Lung (tissue), 11 donors: ENCODE measurements at regions not wholly inside any gene's neighbourhood (a gene's known extent, or its start where the extent isn't known, plus 50 kb on each side); places are given as distances from the start of the nearest gene placed in this dataset.

ENCODE experiments used
- ATAC-seq: fragments of 200-7000 bp; cut with Tn5 transposase; one replicate; pipeline ENCODE4 v1.9.1; 2020; ENCODE audit warnings: moderate number of reproducible peaks; ENCODE audit not compliant: insufficient read depth, low FRiP score
- DNase-seq, 3 donors: peaks; one replicate each; pipeline ENCODE4 v3.0.0-alpha.2; 2013 to 2017
- H3K27ac ChIP-seq, 2 donors: one replicate each; pipeline ENCODE4 v1.5.1; 2013; ENCODE audit warnings: mild to moderate bottlenecking in 2 of 2, moderate library complexity in 2 of 2, control low read depth in 1 of 2, inconsistent platforms in 1 of 2, low read depth in 1 of 2, low read length in 1 of 2
- H3K27me3 ChIP-seq, 3 donors: one replicate each; pipeline ENCODE4 v1.5.1; 2013; ENCODE audit warnings: low read length in 2 of 3; ENCODE audit not compliant: control insufficient read depth in 3 of 3, insufficient read depth in 3 of 3
- H3K36me3 ChIP-seq, 4 donors: one replicate each; pipeline ENCODE4 v1.5.1; 2013; ENCODE audit warnings: low read length in 4 of 4, mild to moderate bottlenecking in 1 of 4, moderate library complexity in 1 of 4; ENCODE audit not compliant: control insufficient read depth in 4 of 4, insufficient read depth in 4 of 4
- H3K4me1 ChIP-seq, 5 donors: one replicate each; pipeline ENCODE4 v1.5.1; 2013; ENCODE audit warnings: low read length in 5 of 5, mild to moderate bottlenecking in 2 of 5, moderate library complexity in 1 of 5; ENCODE audit not compliant: control insufficient read depth in 5 of 5, insufficient read depth in 5 of 5
- H3K4me3 ChIP-seq: one replicate; pipeline ENCODE4 v1.5.1; 2013; ENCODE audit warnings: mild to moderate bottlenecking, control low read depth, moderate library complexity
- H3K9ac ChIP-seq, 2 donors: one replicate each; pipeline ENCODE4 v1.5.1; 2013; ENCODE audit warnings: low read length in 2 of 2, control low read depth in 1 of 2; ENCODE audit not compliant: insufficient read depth in 1 of 2
- H3K9me3 ChIP-seq, 4 donors: one replicate each; pipeline ENCODE4 v1.5.1; 2013; ENCODE audit warnings: low read length in 3 of 4, mild to moderate bottlenecking in 1 of 4, moderate library complexity in 1 of 4; ENCODE audit not compliant: control insufficient read depth in 4 of 4, insufficient read depth in 3 of 4
- CTCF ChIP-seq: IDR thresholded peaks from 2 replicates; pipeline ENCODE4 v1.5.1; 2012; ENCODE audit warnings: mild to moderate bottlenecking; ENCODE audit errors: control extremely low read depth, extremely low read depth
- whole genome bisulfite sequencing, 2 donors: extraction: QIAGEN DNeasy Blood & Tissue Kit; methylation state at CpG; one replicate each; pipeline ENCODE4 v1.1.7; 2013; 5-methylcytosine and 5-hydroxymethylcytosine counted together
- donor health status: control.
- donor health status: control.
- donor health status: Bipolar disorder and iron deficiency.
- donor health status: healthy.
- donor health status: DM: yes; HTN: yes; CAD: no.

- Histone ChIP-seq H3K27me3 (peaks cover 0 to 4% (median 0%) of the 10 kb centered on the region in 3 donors), H3K9ac (no peak overlapping the region), H3K36me3 (no peaks in the 10 kb centered on the region), H3K27ac (no peak overlapping the region), H3K4me1 (no peaks in the 10 kb centered on the region), H3K9me3 (no peaks in the 10 kb centered on the region), H3K4me3 (no peak overlapping the region)
- 87 to 97% methylated on average over 2 of the region's 2 CpGs for WGBS, 2 donors
- ATAC-seq: no peak
- TF ChIP-seq CTCF: no peak
- DNase-seq: no peak
Measured at GRCh38 chr6:84399003-84399402, 171.6 kb upstream of the CEP162 start.

- H3K9ac ChIP-seq: no peak overlapping the region
- 88 to 92% methylated on average over 3 of the region's 3 CpGs for WGBS, 2 donors
- no peaks in the 10 kb centered on the region for H3K4me1 ChIP-seq
- DNase-seq: no peak
- no peak for ATAC-seq
- H3K4me3 ChIP-seq: no peak overlapping the region
- H3K36me3 ChIP-seq: no peaks in the 10 kb centered on the region
- no peak overlapping the region for H3K27ac ChIP-seq
- peaks cover 0 to 2% (median 0%) of the 10 kb centered on the region in 4 donors for H3K9me3 ChIP-seq
- no peaks in the 10 kb centered on the region for H3K27me3 ChIP-seq
- no peak for TF ChIP-seq CTCF
Measured at GRCh38 chr6:84392261-84392660, 164.8 kb upstream of the CEP162 start.

- no peak overlapping the region for H3K9ac ChIP-seq
- no peaks in the 10 kb centered on the region for H3K4me1 ChIP-seq
- ATAC-seq (no peak), DNase-seq (no peak)
- no peaks in the 10 kb centered on the region for H3K27me3 ChIP-seq
- 65 to 79% methylated on average over 2 of the region's 2 CpGs for WGBS, 2 donors
- no peak overlapping the region for H3K27ac ChIP-seq
- H3K36me3 ChIP-seq: no peaks in the 10 kb centered on the region
- TF ChIP-seq CTCF: no peak
- no peak overlapping the region for H3K4me3 ChIP-seq
- peaks cover 0 to 5% (median 0%) of the 10 kb centered on the region in 4 donors for H3K9me3 ChIP-seq
Measured at GRCh38 chr6:84390851-84391250, 163.4 kb upstream of the CEP162 start.

- no peak for TF ChIP-seq CTCF
- no peaks in the 10 kb centered on the region for H3K36me3 ChIP-seq
- 62 to 64% methylated on average over 2 of the region's 2 CpGs for WGBS, 2 donors
- no peak overlapping the region for H3K27ac ChIP-seq
- H3K4me3 ChIP-seq: no peak overlapping the region
- no peak for ATAC-seq
- H3K27me3 ChIP-seq: no peaks in the 10 kb centered on the region
- DNase-seq: no peak
- H3K9me3 ChIP-seq: peaks cover 0 to 5% (median 0%) of the 10 kb centered on the region in 4 donors
- no peaks in the 10 kb centered on the region for H3K4me1 ChIP-seq
- H3K9ac ChIP-seq: no peak overlapping the region
Measured at GRCh38 chr6:84390334-84390733, 162.9 kb upstream of the CEP162 start.
